ENCODE measurements at regions not wholly inside any gene's neighbourhood (a gene's known extent, or its start where the extent isn't known, plus 50 kb on each side); places are given as distances from the start of the nearest gene placed in this dataset.

- H3K36me3 ChIP-seq = no peaks in the 10 kb centered on the region
- TF ChIP-seq CTCF (IDR thresholded peaks at IDR 0.05 in 4 of 5, conservative IDR thresholded peaks at IDR 0.05 in 1 of 5) (no peak), POLR2A (IDR thresholded peaks at IDR 0.05) (no peak)
- no peaks in the 10 kb centered on the region for H3K27me3 ChIP-seq
- in situ Hi-C loops (cut with MboI; ENCODE audit: low sequenced_read_pairs in 4 of 4) (no loop called here), intact Hi-C loops (cut with DNase I; ENCODE audit: low total_unique reads) (no loop called here)
- H3K27ac ChIP-seq = no peak overlapping the region
- no peak for ATAC-seq
- no peak for DNase-seq
- no peaks in the 10 kb centered on the region for H3K4me1 ChIP-seq
- no peaks in the 10 kb centered on the region for H3K9me3 ChIP-seq
- no peak overlapping the region for H3K4me3 ChIP-seq
Measured at GRCh38 chr2:67215214-67216055, 181.7 kb upstream of the ETAA1 start.

GRCh38 chr2:67216103-67216502 lies 181.0 kb upstream of the ETAA1 start:
- Histone ChIP-seq H3K36me3 (no peaks in the 10 kb centered on the region), H3K27ac (no peak overlapping the region), H3K9me3 (no peaks in the 10 kb centered on the region), H3K4me3 (no peak overlapping the region), H3K27me3 (no peaks in the 10 kb centered on the region), H3K4me1 (no peaks in the 10 kb centered on the region)
- in situ Hi-C loops (cut with MboI; ENCODE audit: low sequenced_read_pairs in 4 of 4) (no loop called here), intact Hi-C loops (cut with DNase I; ENCODE audit: low total_unique reads) (no loop called here)
- no peak for ATAC-seq
- no peak for TF ChIP-seq CTCF (IDR thresholded peaks at IDR 0.05 in 4 of 5, conservative IDR thresholded peaks at IDR 0.05 in 1 of 5)
- no peak for TF ChIP-seq POLR2A (IDR thresholded peaks at IDR 0.05)
- DNase-seq = no peak

GRCh38 chr2:67216881-67217280 lies 180.3 kb upstream of the ETAA1 start:
- in situ Hi-C loops (cut with MboI; ENCODE audit: low sequenced_read_pairs in 4 of 4) (no loop called here), intact Hi-C loops (cut with DNase I; ENCODE audit: low total_unique reads) (no loop called here)
- no peaks in the 10 kb centered on the region for H3K9me3 ChIP-seq
- H3K36me3 ChIP-seq = no peaks in the 10 kb centered on the region
- ATAC-seq (no peak), DNase-seq (no peak)
- no peaks in the 10 kb centered on the region for H3K4me1 ChIP-seq
- H3K4me3 ChIP-seq = no peak overlapping the region
- no peaks in the 10 kb centered on the region for H3K27me3 ChIP-seq
- H3K27ac ChIP-seq = no peak overlapping the region
- no peak for TF ChIP-seq POLR2A (IDR thresholded peaks at IDR 0.05)

GRCh38 chr2:67217398-67217797 lies 179.7 kb upstream of the ETAA1 start:
- Histone ChIP-seq H3K4me3 (no peak overlapping the region), H3K9me3 (no peaks in the 10 kb centered on the region), H3K27me3 (no peaks in the 10 kb centered on the region), H3K4me1 (no peaks in the 10 kb centered on the region), H3K36me3 (no peaks in the 10 kb centered on the region), H3K27ac (no peak overlapping the region)
- in situ Hi-C loops (cut with MboI; ENCODE audit: low sequenced_read_pairs in 4 of 4) (no loop called here), intact Hi-C loops (cut with DNase I; ENCODE audit: low total_unique reads) (no loop called here)
- TF ChIP-seq CTCF (IDR thresholded peaks at IDR 0.05 in 4 of 5, conservative IDR thresholded peaks at IDR 0.05 in 1 of 5) (no peak), POLR2A (IDR thresholded peaks at IDR 0.05) (no peak)
- DNase-seq (no peak), ATAC-seq (no peak)

GRCh38 chr2:67218056-67218455 lies 179.1 kb upstream of the ETAA1 start:
- H3K9me3 ChIP-seq = no peaks in the 10 kb centered on the region
- in situ Hi-C loops (cut with MboI; ENCODE audit: low sequenced_read_pairs in 4 of 4) = no loop called here
- no peak overlapping the region for H3K27ac ChIP-seq
- no peak for DNase-seq
- no peak overlapping the region for H3K4me3 ChIP-seq
- no peak for TF ChIP-seq POLR2A (IDR thresholded peaks at IDR 0.05)
- no peak for TF ChIP-seq CTCF (IDR thresholded peaks at IDR 0.05 in 4 of 5, conservative IDR thresholded peaks at IDR 0.05 in 1 of 5)
- no peak for ATAC-seq
- H3K4me1 ChIP-seq = no peaks in the 10 kb centered on the region
- H3K27me3 ChIP-seq = no peaks in the 10 kb centered on the region
- no peaks in the 10 kb centered on the region for H3K36me3 ChIP-seq
- intact Hi-C loops (cut with DNase I; ENCODE audit: low total_unique reads) = no loop called here
